ENCODE measurements at regions not wholly inside any gene's neighbourhood (a gene's known extent, or its start where the extent isn't known, plus 50 kb on each side); places are given as distances from the start of the nearest gene placed in this dataset.

- H3K27me3 ChIP-seq, result no peaks in the 10 kb centered on the region
- H3K4me1 ChIP-seq (ENCODE audit: insufficient read depth), result no peaks in the 10 kb centered on the region
- no peaks in the 10 kb centered on the region for H3K36me3 ChIP-seq
- WGBS, 3 donors, result 95 to 100% (median 96%) methylated on average over 1 of the region's 1 CpG
- no peak overlapping the region for H3K4me3 ChIP-seq
- intact Hi-C loops (cut with DNase I), result no loop called here
- DNase-seq, result no peak
- TF ChIP-seq EP300 (IDR thresholded peaks at IDR 0.05), result no peak
- no peak for TF ChIP-seq CTCF (IDR thresholded peaks at IDR 0.05)
- H3K27ac ChIP-seq, result no peak overlapping the region
- H3K9me3 ChIP-seq, result no peaks in the 10 kb centered on the region
These were observed 180.1 kb upstream of the SOX4 start for GRCh38 chr6:21413428-21413827.

- 67 to 70% (median 69%) methylated on average over 5 of the region's 5 CpGs for WGBS, 3 donors
- Histone ChIP-seq H3K4me3 (no peak overlapping the region), H3K27ac (no peak overlapping the region), H3K4me1 (ENCODE audit: insufficient read depth) (no peaks in the 10 kb centered on the region), H3K36me3 (no peaks in the 10 kb centered on the region), H3K27me3 (no peaks in the 10 kb centered on the region), H3K9me3 (no peaks in the 10 kb centered on the region)
- intact Hi-C loops (cut with DNase I), result no loop called here
- DNase-seq, result no peak
- TF ChIP-seq EP300 (IDR thresholded peaks at IDR 0.05) (no peak), CTCF (IDR thresholded peaks at IDR 0.05) (no peak), POLR2A (IDR thresholded peaks at IDR 0.05) (no peak)
These were observed 179.5 kb upstream of the SOX4 start for GRCh38 chr6:21414065-21414464.

- Histone ChIP-seq H3K27ac (no peak overlapping the region), H3K27me3 (no peaks in the 10 kb centered on the region), H3K9me3 (no peaks in the 10 kb centered on the region), H3K4me1 (ENCODE audit: insufficient read depth) (peaks cover 3% of the 10 kb centered on the region), H3K36me3 (no peaks in the 10 kb centered on the region), H3K4me3 (no peak overlapping the region)
- TF ChIP-seq POLR2A (IDR thresholded peaks at IDR 0.05) (no peak), EP300 (IDR thresholded peaks at IDR 0.05) (no peak), CTCF (IDR thresholded peaks at IDR 0.05) (no peak)
- DNase-seq, result no peak
- intact Hi-C loops (cut with DNase I), result no loop called here
- WGBS, 3 donors, result 69 to 82% (median 71%) methylated on average over 3 of the region's 3 CpGs
These were observed 173.2 kb upstream of the SOX4 start for GRCh38 chr6:21420146-21420878.

GRCh38 chr6:21420926-21421325 is 172.6 kb upstream of the SOX4 start:
- Histone ChIP-seq H3K27ac (no peak overlapping the region), H3K4me3 (no peak overlapping the region), H3K9me3 (no peaks in the 10 kb centered on the region), H3K27me3 (no peaks in the 10 kb centered on the region), H3K36me3 (no peaks in the 10 kb centered on the region), H3K4me1 (ENCODE audit: insufficient read depth) (peaks cover 3% of the 10 kb centered on the region)
- TF ChIP-seq POLR2A (IDR thresholded peaks at IDR 0.05), result no peak
- no peak for TF ChIP-seq EP300 (IDR thresholded peaks at IDR 0.05)
- no peak for TF ChIP-seq CTCF (IDR thresholded peaks at IDR 0.05)
- WGBS, 3 donors, result 83 to 89% (median 86%) methylated on average over 6 of the region's 6 CpGs
- DNase-seq, result no peak
- intact Hi-C loops (cut with DNase I), result no loop called here
